Right renal cortex interstitium (tissue), 3 donors: ENCODE measurements at regions not wholly inside any gene's neighbourhood (a gene's known extent, or its start where the extent isn't known, plus 50 kb on each side); places are given as distances from the start of the nearest gene placed in this dataset.

Experiments
- DNase-seq, 3 donors: peaks; one replicate each; pipeline ENCODE4 v3.0.0-alpha.2; 2013; ENCODE audit warnings: low read depth in 3 of 3, low spot score in 2 of 3

GRCh38 chr10:1873661-1874315, 136.5 kb upstream of the ADARB2 start:
- DNase-seq = no peak

GRCh38 chr10:1872151-1872726, 134.9 kb upstream of the ADARB2 start:
- DNase-seq = no peak

DNA sequence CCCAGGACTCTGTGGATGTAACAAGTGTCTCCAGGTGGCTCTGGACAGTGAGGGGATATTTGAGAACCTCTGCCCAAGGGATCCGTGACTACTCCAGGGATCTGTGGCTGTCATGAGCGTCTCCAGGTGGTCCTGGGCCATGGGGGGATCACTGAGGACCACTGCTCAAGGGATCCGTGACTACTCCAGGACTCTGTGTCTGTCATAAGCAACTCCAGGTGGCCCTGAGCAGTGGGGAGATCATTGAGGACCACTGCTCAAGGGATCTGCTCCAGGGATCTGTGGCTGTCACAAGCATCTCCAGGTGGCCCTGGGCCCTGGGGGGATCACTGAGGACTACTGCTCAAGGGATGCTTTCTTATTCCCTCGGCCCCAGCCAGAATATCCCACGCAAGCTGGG, 133.2 kb upstream of the ADARB2 start:
- DNase-seq = no peak

GRCh38 chr10:1869861-1870260, 132.5 kb upstream of the ADARB2 start:
- no peak for DNase-seq

- DNase-seq = no peak
Measured at GRCh38 chr10:1860351-1860750, 123.0 kb upstream of the ADARB2 start.

DNA sequence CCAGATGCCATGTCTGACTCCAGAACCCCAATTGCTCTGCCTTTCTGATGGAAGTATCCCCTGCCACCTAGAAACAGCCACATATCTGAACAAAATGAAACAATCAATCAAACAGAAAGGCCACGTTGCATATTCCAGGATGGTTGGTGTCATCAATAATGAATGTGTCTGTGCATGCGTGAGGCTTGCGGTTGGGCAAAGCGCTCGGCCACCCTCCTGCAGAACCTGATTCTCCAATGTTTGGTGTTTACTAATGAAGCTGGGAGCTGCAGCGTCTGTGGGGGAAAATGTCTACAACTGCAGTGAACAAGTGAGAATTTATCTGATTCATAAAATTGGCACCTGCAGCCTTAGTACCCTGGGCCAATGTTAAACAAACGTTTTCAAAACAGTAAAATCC, 121.2 kb upstream of the ADARB2 start:
- DNase-seq = no peak

DNA sequence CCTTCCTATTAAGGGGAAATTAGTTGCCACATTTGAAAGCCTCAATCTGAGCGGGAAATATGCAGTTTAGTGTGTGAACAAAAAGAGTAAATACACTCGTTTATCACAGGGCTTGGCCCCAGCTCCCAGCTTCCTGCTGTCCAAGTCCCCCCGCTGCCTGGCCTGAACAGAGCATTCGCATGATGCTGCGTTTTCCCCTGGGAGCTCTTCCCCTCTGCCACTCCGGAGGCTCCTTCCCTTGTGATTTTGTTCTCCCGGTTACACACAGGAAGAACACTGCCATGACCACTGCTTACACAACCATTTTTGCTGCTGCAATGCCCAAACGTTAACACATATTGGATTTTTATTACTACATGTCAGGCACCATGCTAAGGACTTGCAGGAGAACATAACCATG, 120.7 kb upstream of the ADARB2 start:
- no peak for DNase-seq

GRCh38 chr10:1855911-1856310, 118.6 kb upstream of the ADARB2 start:
- no peak for DNase-seq

- DNase-seq = no peak
Measured at GRCh38 chr10:1854271-1854670, 116.9 kb upstream of the ADARB2 start.

DNA sequence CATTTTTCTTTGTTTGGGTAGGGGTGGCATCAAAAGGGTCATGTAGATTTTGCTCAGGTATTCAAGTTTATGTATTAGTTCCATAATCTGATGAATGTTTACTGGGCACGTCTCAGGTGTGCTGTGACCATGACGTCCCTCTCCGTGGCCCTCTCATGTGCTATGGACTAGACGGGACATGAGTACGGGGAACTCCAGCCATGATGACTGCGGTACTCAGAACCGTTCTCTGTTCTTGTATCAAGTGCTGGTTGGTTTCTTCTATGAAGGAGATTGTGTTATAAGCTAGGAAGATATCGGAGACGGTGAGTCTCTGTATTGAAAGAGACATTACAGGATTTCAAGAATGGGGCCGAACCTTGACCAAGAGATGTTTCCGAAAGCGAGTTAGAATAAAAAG, 116.5 kb upstream of the ADARB2 start:
- DNase-seq = no peak

GRCh38 chr10:1852841-1853240, 115.5 kb upstream of the ADARB2 start:
- DNase-seq = no peak

DNA sequence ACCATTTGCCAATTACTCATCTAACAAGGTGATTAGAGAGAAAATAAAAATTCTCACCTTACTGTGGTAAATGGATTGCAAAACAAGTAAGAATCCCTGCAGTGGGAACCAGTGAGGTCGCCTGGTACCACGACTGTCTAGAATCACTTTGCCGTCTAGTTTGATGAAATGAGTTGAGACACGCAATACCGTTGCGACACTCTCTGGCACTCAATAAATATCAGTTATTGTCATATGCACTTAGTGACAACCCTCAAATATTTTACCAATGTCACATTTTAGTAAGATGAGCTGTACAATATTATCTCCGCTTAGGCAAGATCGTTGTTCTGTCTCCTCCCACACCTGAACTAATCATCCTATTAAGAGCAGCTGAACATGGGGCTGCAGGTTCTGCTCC, 114.4 kb upstream of the ADARB2 start:
- DNase-seq = no peak

GRCh38 chr10:1850971-1851527, 113.7 kb upstream of the ADARB2 start:
- no peak for DNase-seq

DNA sequence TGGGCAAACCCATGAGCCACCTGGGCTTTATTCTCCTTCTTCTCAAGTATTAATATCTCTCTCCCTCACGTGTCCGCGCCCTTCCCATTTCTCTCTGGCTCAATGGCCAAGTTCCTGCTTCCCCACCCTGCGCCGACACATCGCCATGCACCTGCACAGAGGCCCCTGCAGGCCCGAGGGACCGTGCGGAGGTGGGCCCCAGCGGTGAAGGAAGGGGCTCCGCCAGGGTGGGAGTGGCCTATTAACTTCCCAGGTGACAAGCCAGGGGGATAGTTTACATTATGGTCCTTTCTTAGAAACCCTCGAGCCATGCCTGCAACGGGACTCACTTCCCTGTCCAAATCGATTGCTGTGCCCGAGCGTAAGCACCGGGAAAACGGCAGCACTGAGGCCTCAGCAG, 110.0 kb upstream of the ADARB2 start:
- no peak for DNase-seq

- DNase-seq = no peak
Measured at GRCh38 chr10:1846032-1846431, 108.7 kb upstream of the ADARB2 start.

DNA sequence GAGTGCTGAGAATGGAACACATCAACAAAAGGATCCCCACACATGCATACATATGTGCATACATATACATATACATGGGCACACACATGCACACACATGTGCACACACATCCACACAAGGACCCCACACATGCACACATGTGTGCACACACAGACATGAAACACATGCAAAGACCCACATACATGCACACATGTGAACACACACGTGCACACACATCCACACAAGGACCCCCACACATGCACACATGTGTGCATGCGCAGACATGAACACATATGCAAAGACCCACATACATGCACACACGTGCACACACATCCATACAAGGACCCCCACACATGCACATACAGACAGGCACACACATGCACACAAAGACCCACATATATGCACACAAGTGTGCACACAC, 104.4 kb upstream of the ADARB2 start:
- no peak for DNase-seq

DNA sequence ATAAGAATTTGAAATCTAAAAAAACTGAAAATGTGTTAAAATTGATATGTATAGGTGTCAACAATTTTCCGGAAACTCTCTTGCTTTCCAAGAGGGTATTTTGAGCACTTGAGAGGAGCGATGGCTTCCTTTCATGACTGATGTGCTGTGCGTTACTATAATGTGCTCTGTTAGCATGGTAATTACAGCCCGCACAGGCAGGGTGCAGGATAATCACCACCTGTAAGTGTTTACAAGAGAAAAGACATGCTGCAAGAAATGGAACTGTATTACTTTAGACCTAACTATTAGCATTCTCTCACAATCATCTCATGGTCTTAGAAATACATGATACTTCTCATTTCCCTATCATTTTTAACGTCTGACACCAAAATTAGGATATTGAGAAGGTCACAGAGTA, 92.4 kb upstream of the ADARB2 start:
- no peak for DNase-seq

GRCh38 chr10:1824928-1825327, 87.6 kb upstream of the ADARB2 start:
- DNase-seq = no peak

GRCh38 chr10:1814556-1814955, 77.2 kb upstream of the ADARB2 start:
- DNase-seq = no peak

DNA sequence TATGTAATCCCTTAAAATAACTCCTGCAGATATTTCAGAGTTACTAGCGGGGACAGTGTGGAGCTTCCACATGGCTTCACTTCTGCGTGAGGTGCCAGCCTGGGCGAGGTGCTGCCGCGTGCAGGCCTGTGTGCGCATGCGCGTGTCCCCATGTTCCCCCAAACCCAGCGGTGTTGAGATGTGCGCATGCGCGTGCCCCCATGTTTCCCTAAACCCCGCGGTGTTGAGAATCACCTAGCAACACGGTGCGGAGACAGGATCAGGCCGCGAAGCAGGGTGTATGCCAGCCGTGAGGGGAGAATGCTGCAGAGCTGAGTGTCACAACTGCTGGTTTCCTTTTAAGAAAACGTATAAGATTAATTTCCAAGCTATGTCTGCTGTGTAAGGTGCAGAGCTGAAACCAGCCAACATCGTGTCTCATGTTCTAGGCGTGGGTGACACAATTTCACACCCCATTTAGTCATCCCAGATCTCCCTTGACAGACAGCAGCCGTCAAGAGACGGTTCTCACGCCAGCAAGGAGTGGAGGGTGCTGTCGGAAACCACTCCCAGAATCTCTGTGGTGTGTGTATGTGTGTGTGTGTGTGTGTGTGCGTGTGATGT, 71.9 kb upstream of the ADARB2 start:
- no peak for DNase-seq

- DNase-seq = no peak
Measured at GRCh38 chr10:1807924-1808323, 70.6 kb upstream of the ADARB2 start.

GRCh38 chr10:1807196-1807595, 69.9 kb upstream of the ADARB2 start:
- DNase-seq = no peak
